PC-9 (cell line): ENCODE measurements at regions not wholly inside any gene's neighbourhood (a gene's known extent, or its start where the extent isn't known, plus 50 kb on each side); places are given as distances from the start of the nearest gene placed in this dataset.

Source experiments
- CTCF ChIP-seq: fragments of 200-600 bp; sonication (generic); conservative IDR thresholded peaks from 2 replicates; pipeline ENCODE4 v1.6.1; 2017; ENCODE audit warnings: mixed run types, antibody characterized with exemption, mild to moderate bottlenecking, moderate library complexity
- EZH2 ChIP-seq: fragments of 200-600 bp; sonication (generic); IDR thresholded peaks from 2 replicates; pipeline ENCODE4 v1.8.0; 2017; ENCODE audit warnings: antibody characterized with exemption, low read depth

- TF ChIP-seq CTCF (no peak), EZH2 (no peak)
These were observed 184.9 kb downstream of the TRIM36 start for GRCh38 chr5:114984796-114985195.
